Activated CD8-positive, alpha-beta memory T cell treated with anti-CD3 and anti-CD28 coated beads for 1 hour (primary cell): ENCODE measurements at regions not wholly inside any gene's neighbourhood (a gene's known extent, or its start where the extent isn't known, plus 50 kb on each side); places are given as distances from the start of the nearest gene placed in this dataset.

ENCODE experiments used
- DNase-seq, 2 donors: peaks; one replicate each; pipeline ENCODE4 v3.0.0-alpha.2; 2020; ENCODE audit warnings: low read depth in 1 of 2; ENCODE audit errors: extremely low read depth in 1 of 2

DNA sequence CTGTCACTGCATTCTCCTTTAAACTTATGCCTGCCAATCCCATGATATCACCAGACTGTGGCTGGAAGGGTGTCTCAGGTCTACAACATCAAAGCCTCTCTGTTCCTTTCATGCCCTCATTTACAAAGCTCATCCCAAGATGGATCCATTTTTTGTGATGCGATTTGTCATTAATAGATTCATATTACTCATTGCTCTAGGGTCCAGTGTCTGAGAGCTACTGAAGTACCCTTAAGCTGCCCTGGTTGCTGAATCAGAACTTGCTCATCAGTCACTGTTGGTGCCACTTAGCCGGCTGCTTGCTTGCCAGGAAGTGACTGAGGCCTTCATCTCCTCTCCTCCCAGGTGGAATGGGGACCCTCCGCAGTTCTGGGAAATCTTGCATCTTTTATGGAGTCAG, 395.5 kb upstream of the BOD1L1 start:
- DNase-seq = no peak

DNA sequence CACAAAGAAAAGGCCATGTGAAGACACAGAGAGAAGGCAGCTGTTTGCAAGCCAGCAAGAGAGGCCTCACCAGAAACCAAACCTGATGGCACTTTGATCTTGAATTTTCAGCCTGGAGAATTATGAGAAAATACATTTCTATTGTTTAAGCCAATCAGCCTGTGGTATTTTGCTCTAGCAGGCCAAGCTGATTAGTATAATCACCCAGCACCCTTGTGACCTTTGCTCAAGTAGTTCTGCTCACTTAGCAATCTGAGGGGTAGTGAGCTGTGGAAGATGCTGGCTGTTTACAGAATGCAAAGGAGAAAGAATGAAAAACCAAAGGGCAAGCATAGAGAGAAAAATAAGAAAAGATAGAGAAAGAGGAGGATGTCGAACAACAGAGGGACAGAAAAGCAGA, 396.4 kb upstream of the BOD1L1 start:
- DNase-seq = no peak

DNA sequence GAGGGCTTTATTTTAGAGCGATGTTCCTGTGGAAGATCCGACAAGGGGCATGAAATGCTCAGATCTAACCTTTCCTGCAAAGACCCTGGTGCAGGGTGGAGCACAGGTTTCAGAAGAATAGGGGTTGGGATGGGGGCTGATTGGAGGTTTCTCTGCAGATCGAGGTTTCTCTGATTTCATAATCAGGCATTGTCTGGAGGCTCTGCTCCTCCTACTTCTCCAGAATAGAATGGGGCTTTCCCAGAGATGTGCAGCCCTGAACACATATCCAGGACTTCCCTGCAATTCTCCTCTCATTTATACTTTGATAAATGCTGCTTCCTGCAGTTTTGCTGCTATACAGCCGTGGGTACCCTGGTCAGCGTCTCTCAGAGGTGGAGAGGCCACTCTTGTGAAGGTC, 397.6 kb upstream of the BOD1L1 start:
- no peak for DNase-seq

DNA sequence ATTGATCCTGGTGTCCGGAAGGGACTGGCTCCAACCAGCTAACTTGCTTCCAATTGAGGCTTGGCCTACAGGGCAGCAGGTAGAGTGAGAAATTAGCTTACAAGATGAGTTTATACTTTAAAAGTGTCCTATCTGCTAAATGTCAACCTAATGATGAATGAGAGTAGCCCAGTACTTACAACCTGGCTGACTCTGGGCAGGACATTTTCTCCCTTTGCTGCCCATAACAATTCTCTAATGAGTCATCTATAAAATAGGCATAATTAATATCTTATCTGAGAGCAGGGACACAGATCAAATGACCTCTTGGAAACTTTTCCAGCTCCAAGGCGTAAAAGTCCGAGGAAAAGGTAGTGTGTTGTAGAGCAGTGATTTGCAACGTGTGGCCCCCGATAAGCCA, 398.4 kb upstream of the BOD1L1 start:
- DNase-seq = no peak

DNA sequence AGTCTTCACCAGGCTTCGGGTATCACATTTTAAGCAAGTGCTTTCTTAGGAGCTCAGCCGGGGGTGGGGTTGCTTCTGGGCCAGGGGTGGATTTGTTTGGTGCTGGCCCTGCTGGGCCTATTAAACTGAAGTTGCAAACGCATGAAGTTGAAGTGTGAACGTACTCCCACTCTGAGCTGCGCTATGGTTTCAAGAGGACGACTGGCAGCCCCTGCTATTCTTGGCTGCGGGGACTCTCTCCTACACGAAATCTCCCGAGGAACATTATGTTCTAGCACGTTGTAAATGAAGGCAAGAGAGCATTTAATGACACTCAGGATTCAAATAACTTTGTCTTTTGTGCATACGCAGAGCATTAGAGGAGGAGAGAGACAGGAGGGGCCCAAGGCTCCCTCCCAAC, 401.3 kb upstream of the BOD1L1 start:
- no peak for DNase-seq

DNA sequence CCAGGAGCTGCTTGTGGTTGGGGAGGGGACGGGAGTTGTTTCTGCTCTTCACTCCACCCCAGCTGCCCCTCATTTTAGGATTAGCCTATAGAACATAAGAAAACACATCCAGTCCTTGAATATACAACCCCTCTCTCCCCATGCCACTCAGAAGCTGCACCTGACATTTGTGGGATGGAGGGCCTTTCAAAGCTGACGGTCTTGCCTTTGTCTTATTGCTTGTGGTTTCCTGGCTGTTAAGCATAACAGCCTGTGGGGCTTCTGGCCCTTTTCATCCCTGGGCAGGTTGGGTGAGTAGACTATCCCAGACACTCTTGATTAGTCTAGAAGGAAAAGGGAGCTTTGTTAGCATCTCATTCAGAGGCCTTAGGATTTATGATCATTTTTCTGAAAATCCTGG, 407.6 kb upstream of the BOD1L1 start:
- no peak for DNase-seq

DNA sequence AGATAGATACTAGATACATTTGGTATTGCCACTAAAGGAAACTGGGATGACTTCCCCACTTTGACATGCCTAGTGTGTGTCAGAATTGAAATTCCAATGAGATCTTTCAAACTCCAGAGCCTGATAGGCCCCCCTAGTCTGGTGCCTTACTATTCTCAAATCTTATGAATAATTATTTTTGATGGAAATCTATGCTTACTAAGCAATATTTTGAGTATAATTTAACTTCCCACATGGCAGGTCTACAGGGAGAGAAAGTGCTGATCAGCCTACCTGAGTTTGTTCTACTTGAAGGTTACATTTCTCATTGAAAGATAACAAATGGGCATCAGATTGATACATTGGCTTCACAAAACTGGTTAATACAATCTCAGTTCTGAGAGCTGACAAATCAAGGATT, 415.7 kb upstream of the BOD1L1 start:
- DNase-seq = no peak

DNA sequence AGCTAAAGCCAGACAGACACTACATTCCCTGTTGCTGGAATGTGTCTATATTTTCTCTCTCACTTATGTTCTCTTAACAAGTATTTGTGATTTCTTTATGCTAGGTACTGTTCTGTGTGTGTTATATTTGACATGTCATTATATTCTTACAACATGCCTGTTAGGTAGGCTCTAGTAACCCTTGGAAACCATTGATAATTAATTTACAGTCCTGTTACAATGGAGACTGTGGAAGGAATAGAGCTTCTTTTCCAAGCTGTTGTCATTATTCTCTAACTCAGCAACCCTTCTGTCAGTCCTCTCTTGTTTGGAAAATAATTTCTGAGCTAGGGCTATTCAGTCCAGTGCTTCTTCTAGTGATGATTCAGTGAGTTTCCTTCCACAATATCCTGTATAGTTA, 419.1 kb upstream of the BOD1L1 start:
- DNase-seq = no peak

DNA sequence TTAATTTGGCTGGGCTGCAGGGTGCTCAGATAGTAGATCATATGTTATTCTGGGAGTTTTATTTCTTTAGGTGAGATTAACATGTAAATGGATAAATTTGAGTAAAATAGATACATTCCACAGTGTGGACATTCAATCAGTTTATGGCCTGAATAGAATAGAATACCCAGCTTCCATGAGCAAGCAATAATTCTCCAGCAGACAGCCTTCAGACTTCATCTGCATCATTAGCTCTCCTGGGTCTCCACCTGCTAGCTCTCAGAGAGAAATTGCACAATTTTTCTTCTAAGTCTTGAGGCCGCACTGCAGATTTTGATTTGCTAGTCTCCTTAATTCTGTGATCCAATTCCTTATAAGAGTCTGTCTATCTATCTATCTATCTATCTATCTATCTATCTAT, 420.3 kb upstream of the BOD1L1 start:
- no peak for DNase-seq

DNA sequence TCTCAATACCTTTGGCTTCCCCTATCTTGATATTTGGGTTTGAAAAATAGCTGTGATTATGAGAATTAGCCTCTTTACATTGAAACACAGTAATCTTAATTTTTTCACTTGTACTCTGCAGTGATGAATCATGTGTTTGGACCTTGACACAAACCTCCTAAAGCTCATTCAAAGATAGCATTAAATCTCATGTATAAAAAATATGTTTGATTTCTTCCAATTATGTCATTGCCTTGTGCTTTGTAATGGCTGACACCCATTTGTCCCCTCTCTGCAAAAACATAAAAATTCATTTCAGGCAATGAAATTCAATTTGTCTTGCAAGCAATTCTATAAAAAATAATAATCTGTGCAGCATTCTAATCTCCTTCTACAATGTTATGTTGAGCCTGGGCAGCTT, 422.4 kb upstream of the BOD1L1 start:
- DNase-seq = no peak

DNA sequence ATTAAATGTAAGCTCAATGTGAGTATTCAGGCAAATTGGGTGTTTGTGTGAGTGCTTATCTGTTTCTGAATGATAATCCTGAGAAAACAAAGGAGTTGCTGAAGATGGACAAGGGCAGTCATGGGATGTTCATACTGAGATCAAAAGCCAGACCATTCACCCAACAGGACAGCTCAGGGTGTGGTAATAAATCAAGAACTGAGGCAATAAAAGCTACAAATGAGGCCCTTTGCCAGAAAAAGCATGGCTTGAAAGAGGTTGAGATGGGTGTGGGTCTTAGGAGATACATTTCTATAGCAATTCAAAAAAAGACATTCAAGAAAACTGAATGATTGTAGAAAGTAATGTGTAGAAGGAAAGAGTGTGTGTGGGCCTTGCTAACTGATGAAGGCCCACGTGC, 425.8 kb upstream of the BOD1L1 start:
- DNase-seq = no peak

DNA sequence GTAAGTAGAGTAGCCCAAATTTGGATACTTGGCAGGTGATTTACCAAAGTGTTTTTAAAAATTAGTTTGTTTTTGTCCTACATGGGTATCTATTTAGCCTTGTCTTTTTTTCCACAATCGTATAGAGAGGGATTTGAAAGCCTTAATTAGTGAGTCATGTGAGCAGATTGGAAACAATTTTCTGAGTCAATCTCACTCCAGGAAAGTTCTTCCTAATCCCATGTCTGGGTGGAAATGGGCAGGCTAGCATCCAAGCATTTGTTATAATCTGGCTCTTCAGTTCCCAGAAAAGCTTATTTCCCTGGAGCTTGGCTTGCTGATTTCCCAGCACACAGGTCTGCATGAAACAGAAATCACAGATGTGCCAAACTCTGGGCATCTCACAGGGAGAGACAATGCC, 426.9 kb upstream of the BOD1L1 start:
- no peak for DNase-seq

DNA sequence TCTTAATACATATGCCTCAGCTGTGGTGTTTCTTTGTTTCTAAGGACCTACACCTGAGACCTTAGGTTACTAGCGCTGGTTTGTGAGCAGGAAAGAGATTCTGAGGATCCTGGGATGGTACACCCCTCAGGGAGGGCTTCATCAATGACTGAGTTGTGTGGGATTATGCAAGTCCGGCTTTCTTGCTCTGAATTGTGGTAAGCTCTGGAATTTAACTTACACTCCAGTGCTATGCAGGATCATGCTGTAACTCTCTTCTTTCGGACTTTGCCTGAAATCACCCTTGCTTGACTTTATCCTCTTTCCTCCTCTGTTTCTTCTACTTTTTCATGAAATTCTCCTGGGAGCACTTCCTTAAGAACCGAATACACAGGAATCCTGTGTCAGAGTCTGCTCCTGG, 431.5 kb upstream of the BOD1L1 start:
- no peak for DNase-seq

DNA sequence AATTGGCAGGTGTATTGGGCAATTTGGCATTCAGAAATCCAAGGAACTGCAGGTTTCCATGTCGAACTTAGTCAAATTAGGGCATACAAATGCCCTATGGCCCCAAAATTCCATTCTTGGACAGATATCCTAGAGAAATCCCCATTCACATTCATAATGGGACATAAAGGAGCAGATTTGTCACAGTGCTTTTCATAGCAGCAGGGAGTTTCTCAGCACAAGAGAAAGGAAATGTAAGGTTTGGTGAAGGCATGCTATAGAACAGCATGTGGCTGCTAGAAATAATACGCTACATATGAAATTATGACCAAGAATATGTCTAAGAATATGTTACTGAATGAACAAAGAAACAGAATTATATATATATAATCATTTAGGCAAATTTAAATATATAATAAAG, 437.5 kb upstream of the BOD1L1 start:
- no peak for DNase-seq

DNA sequence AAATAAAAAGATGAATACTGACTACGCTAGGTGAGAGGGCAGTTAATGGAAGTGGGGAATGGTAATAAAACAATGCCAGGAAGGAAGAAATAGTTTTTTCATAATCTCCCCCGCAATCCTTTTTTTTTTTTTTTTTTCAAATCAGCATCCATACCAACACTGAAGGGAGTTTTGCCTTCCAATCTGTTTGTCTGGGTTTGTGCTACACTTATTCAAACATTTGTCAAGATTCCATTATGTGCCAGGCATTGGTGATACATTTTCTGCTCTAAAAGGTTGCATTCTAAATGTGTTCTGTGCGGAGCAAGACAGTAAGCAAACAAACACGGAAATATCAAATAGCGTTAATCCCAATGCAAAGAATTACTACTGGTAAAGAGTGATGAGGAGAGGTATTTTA, 437.9 kb upstream of the BOD1L1 start:
- DNase-seq = no peak

DNA sequence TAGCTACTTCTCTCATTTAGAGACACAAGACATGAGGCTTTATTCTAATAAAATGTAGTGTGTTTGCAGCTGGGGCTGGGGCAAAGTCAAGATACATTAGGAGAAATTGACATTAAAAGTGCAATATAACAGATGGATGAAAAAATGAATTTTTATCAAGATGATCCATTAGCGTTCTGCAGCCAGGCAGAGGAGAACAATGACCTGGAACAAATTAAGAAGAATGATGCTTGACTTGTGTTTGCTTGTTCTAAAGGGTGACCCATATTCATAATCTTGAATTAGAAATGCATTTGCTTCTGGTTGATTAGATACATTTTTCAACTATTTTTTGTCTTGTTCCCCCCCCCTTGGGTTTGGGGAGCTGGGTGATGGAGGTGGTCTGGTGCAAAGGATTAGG, 439.5 kb upstream of the BOD1L1 start:
- no peak for DNase-seq

DNA sequence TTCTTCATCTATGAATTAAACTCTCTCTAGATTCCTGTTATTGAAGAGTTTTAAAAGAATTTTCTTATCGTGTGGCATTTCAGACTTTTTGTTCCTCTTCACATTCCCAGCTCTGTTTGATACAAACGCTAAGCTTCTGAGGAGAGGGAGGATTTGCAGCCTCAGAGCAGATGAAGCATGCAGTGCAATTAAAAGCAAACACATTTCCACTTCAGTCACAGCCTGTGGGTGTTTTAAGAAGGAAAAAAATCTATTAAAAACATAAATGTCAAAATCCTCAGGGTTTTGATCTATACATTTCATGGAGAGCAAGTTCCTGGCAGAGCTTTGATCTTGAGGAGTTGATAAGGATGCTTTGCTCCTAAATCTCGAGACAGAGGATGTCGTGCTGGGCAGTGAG, 442.4 kb upstream of the BOD1L1 start:
- no peak for DNase-seq

DNA sequence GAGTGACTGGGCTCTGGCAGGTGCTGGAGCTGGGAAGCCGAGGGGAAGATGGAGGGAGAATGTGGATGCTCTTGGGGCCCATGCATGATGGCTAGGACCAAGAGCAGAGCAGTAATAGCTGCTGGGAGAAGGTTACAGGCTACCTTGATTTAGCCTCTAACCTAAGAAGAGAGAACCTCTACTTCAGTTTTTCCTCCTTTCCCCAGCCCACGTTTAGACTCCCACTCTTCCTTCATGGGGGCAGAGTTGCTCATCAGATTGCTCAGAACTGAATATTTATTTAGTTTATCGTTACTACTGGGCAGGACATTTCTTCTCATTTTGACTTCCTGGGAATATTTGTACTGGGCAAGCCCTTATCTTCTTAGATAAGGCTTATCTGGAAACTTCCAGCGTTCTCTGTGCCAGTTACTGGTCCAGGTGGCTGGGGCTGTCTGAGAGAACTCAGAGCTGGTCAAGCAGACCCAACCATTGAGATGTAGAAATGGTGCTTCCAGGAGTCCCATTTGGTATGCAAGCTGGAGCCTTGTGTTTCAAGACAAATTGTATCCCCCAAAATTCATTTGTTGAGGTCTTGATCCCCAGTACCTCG, 442.9 kb upstream of the BOD1L1 start:
- DNase-seq = no peak

DNA sequence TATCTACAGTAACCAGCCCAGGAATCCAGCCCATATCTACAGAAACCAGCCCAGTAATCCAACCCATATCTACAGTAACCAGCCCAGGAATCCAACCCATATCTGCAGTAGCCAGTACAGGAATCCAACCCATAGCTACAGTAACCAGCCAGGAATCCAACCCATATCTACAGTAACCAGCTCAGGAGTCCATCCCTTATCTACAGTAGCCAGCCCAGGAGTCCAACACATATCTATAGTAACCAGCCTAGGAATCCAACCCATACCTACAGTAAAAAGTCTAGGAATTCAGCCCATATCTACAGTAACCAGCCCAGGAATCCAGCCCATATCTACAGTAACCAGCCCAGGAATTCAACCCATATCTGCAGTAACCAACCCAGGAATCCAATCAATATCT, 445.0 kb upstream of the BOD1L1 start:
- DNase-seq = no peak

DNA sequence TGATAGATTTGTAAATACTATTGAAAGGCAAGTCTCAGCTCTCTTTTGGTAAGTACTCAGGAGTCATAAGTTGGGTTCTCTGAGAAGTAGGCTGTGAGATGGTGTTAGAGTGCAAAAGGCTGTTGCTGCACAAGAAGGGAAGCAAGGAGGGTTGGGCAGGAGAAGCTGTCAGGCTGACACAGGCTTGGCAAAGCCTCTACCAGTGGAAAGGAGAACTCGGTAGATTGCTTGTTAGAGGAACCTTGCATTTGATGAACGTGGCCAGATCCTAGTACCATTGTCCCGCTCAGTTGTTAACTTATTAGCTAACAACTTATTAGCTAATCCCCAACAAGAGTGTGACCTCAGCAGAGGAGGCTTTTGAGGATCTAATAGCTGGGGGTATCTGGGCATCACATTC, 449.3 kb upstream of the BOD1L1 start:
- no peak for DNase-seq

DNA sequence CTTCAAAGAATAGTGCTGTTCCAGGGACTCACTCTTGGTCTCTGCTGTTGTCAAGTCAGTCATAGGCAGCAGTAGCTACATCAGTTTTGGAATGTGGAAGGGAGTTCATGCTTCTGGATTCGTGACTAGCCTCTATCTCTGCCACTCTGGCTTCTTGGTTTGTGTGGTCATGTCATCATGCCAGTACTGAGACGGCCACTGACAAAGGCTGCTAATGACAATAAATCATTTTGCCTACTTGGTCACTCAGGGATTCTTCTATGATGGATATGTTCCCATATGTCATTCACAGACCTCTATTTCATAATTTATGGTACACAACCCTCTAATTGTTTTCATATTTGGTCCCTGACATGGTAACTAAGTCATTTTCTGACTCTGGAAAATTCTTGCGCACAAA, 450.8 kb upstream of the BOD1L1 start:
- DNase-seq = no peak

DNA sequence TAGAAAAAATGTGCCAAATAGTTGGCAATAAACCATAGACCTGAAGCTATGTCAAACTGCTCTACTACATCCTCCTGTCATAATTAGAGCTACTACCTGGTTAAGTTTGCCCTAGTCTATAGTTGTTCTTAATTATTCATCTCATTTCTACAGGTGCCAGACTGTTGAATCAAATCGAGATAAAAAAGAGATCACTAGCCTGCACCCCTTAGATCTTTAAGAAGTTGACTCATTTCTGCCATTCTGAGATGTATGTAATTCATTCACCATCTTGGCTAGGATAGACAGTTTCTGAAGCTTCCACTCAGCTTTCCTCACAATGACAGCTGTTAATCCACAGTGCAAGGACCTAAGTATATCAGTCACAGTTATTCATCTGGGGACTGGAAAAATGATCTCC, 452.1 kb upstream of the BOD1L1 start:
- DNase-seq = no peak

DNA sequence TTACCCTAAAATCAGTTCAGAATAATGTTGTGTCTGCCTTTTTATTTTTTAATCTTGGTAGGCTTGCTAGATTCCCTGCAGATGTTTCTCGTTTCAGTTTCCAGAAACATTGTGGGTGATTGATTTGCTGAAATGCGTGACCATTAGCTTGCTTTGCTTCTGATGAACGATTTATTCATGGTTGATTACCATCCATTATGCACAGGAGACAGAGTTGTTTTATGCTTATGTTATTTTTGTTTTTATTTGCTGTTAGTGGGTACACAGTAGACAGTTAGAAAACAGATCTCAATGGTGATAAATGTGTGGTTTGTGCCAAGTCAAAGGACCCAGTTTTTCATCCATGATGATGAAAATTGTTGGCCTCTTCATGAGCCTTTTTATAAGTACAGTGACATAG, 455.6 kb upstream of the BOD1L1 start:
- DNase-seq = no peak

DNA sequence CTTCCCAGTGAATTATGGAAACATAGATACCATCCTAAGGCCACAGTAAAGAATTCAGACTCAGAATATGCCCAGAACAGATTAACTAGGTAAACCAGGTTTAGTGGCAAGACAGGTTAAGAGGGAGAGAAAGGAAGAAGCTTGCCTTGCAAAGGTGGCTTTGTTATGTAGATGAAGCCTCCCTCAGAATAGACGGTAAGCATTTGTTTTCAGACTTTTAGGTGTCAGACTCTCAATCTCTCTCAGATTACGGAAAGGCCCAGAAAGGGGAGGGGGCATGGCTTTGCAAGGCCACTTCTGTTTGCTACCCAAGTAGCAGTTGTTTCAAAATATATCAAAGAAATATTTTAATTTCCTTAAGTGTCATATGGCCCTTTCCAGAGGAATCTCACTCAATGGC, 457.1 kb upstream of the BOD1L1 start:
- no peak for DNase-seq
